ENCODE measurements at regions not wholly inside any gene's neighbourhood (a gene's known extent, or its start where the extent isn't known, plus 50 kb on each side); places are given as distances from the start of the nearest gene placed in this dataset.
"Not testable (repeated sequence)": the region's sequence is repeated elsewhere in the genome, so short reads cannot be mapped to it uniquely, and the experiment has no call there.

- no peak for ATAC-seq
- intact Hi-C loops (cut with DNase I), result no loop called here
- DNase-seq (ENCODE audit: missing footprints), result no peak
Observed at GRCh38 chr7:20839196-20839735, 52.6 kb upstream of the SP8 start.

- intact Hi-C loops (cut with DNase I), result no loop called here
- no peak for ATAC-seq
- DNase-seq (ENCODE audit: missing footprints), result no peak
Observed at GRCh38 chr7:20839987-20840386, 53.3 kb upstream of the SP8 start.

GRCh38 chr7:20846791-20847190, 60.1 kb upstream of the SP8 start:
- no peak for DNase-seq (ENCODE audit: missing footprints)

GRCh38 chr7:20858951-20859350, 72.3 kb upstream of the SP8 start:
- no peak for ATAC-seq
- intact Hi-C loops (cut with DNase I), result no loop called here

More at GRCh38 chr7:20846791-20847190, 60.1 kb upstream of the SP8 start:
- ATAC-seq, result no peak
- intact Hi-C loops (cut with DNase I), result no loop called here

GRCh38 chr7:20861468-20861867, 74.8 kb upstream of the SP8 start:
- no peak for DNase-seq (ENCODE audit: missing footprints)
- ATAC-seq, result no peak
- intact Hi-C loops (cut with DNase I), result no loop called here

More at GRCh38 chr7:20858951-20859350, 72.3 kb upstream of the SP8 start:
- DNase-seq (ENCODE audit: missing footprints), result no peak

GRCh38 chr7:20862554-20862953, 75.9 kb upstream of the SP8 start:
- intact Hi-C loops (cut with DNase I), result no loop called here

GRCh38 chr7:20864221-20864620, 77.5 kb upstream of the SP8 start:
- ATAC-seq (no peak), DNase-seq (ENCODE audit: missing footprints) (no peak)
- intact Hi-C loops (cut with DNase I), result no loop called here

More at GRCh38 chr7:20862554-20862953, 75.9 kb upstream of the SP8 start:
- no peak for ATAC-seq
- DNase-seq (ENCODE audit: missing footprints), result no peak

GRCh38 chr7:20865684-20866083, 79.0 kb upstream of the SP8 start:
- ATAC-seq, result no peak
- no peak for DNase-seq (ENCODE audit: missing footprints)
- intact Hi-C loops (cut with DNase I), result no loop called here

- intact Hi-C loops (cut with DNase I), result no loop called here
- no peak for DNase-seq (ENCODE audit: missing footprints)
Observed at GRCh38 chr7:20870977-20871376, 84.3 kb upstream of the SP8 start.

GRCh38 chr7:20892776-20893175, 106.1 kb upstream of the SP8 start:
- no peak for ATAC-seq
- intact Hi-C loops (cut with DNase I), result no loop called here
- no peak for DNase-seq (ENCODE audit: missing footprints)

More at GRCh38 chr7:20870977-20871376, 84.3 kb upstream of the SP8 start:
- no peak for ATAC-seq

- intact Hi-C loops (cut with DNase I), result no loop called here
- no peak for DNase-seq (ENCODE audit: missing footprints)
- no peak for ATAC-seq
Observed at GRCh38 chr7:20894806-20895205, 108.1 kb upstream of the SP8 start.

GRCh38 chr7:20895563-20895962, 108.9 kb upstream of the SP8 start:
- intact Hi-C loops (cut with DNase I), result no loop called here
- DNase-seq (ENCODE audit: missing footprints), result no peak
- no peak for ATAC-seq

- ATAC-seq (no peak), DNase-seq (ENCODE audit: missing footprints) (no peak)
- intact Hi-C loops (cut with DNase I), result no loop called here
Observed at GRCh38 chr7:20896996-20897395, 110.3 kb upstream of the SP8 start.

GRCh38 chr7:20906801-20907453, 120.2 kb upstream of the SP8 start:
- intact Hi-C loops (cut with DNase I), result no loop called here
- DNase-seq (ENCODE audit: missing footprints) (no peak), ATAC-seq (no peak)

- ATAC-seq (no peak), DNase-seq (ENCODE audit: missing footprints) (no peak)
- intact Hi-C loops (cut with DNase I), result no loop called here
Observed at GRCh38 chr7:20911081-20911480, 124.4 kb upstream of the SP8 start.

- intact Hi-C loops (cut with DNase I), result no loop called here
- ATAC-seq (no peak), DNase-seq (ENCODE audit: missing footprints) (no peak)
Observed at GRCh38 chr7:20913853-20914252, 127.2 kb upstream of the SP8 start.

- intact Hi-C loops (cut with DNase I), result no loop called here
- ATAC-seq (no peak), DNase-seq (ENCODE audit: missing footprints) (no peak)
Observed at GRCh38 chr7:20916311-20916710, 129.6 kb upstream of the SP8 start.

GRCh38 chr7:20917603-20918002, 130.9 kb upstream of the SP8 start:
- intact Hi-C loops (cut with DNase I), result no loop called here
- no peak for DNase-seq (ENCODE audit: missing footprints)
- no peak for ATAC-seq

GRCh38 chr7:20918156-20918555, 131.5 kb upstream of the SP8 start:
- ATAC-seq (no peak), DNase-seq (ENCODE audit: missing footprints) (no peak)
- intact Hi-C loops (cut with DNase I), result no loop called here

- ATAC-seq; DNase-seq (ENCODE audit: missing footprints): not testable (repeated sequence)
Observed at GRCh38 chr7:20927178-20927577, 140.5 kb upstream of the SP8 start.

GRCh38 chr7:20927976-20928375, 141.3 kb upstream of the SP8 start:
- DNase-seq (ENCODE audit: missing footprints) (no peak), ATAC-seq (no peak)
- intact Hi-C loops (cut with DNase I), result no loop called here

More at GRCh38 chr7:20927178-20927577, 140.5 kb upstream of the SP8 start:
- intact Hi-C loops (cut with DNase I), result not testable (repeated sequence)

Measured in Right ventricle myocardium inferior (tissue), 1 donor.